Mucosa of descending colon (tissue), 3 donors: ENCODE measurements at regions not wholly inside any gene's neighbourhood (a gene's known extent, or its start where the extent isn't known, plus 50 kb on each side); places are given as distances from the start of the nearest gene placed in this dataset.

ENCODE experiments used
- ATAC-seq: fragments of 200-7000 bp; cut with Tn5 transposase; one replicate; pipeline ENCODE4 v1.9.1; 2020; ENCODE audit warnings: mild to moderate bottlenecking, moderate library complexity
- DNase-seq, 3 donors: peaks; one replicate each; pipeline ENCODE4 v3.0.0-alpha.2; 2020
- H3K36me3 ChIP-seq: fragments of 200-600 bp; one replicate; pipeline ENCODE4 v1.8.0; 2021; ENCODE audit warnings: low read depth, mild to moderate bottlenecking
- H3K4me1 ChIP-seq: fragments of 200-600 bp; one replicate; pipeline ENCODE4 v1.8.0; 2021; ENCODE audit warnings: low read depth, mild to moderate bottlenecking
- H3K4me3 ChIP-seq: fragments of 200-600 bp; one replicate; pipeline ENCODE4 v1.8.0; 2021; ENCODE audit warnings: mild to moderate bottlenecking
- H3K9me3 ChIP-seq: fragments of 200-600 bp; one replicate; pipeline ENCODE4 v1.8.0; 2021; ENCODE audit warnings: mild to moderate bottlenecking
- intact Hi-C, 2 donors: fragments of 100-400 bp; cut with DNase I in 1 of 2; cut with micrococcal nuclease in 1 of 2; formaldehyde crosslinking; loops; one replicate each; pipeline versions ENCODE4 v1.11.0 to v1.11.1; 2022; cut with DNase I, micrococcal nuclease
- TF ChIP-seq, protein P1 (sequence below): fragments of 200-600 bp; IDR thresholded peaks from one replicate; pipeline ENCODE4 v1.8.0; 2022; ENCODE audit warnings: antibody characterized with exemption, mild to moderate bottlenecking
- donor health status: DM: no; HTN: no; CAD: no; lungs with moderate emphysema.
- donor health status: DM: no; HTN: no; CAD: no.
- donor health status: DM: no; HTN: yes; CAD: no.

DNA sequence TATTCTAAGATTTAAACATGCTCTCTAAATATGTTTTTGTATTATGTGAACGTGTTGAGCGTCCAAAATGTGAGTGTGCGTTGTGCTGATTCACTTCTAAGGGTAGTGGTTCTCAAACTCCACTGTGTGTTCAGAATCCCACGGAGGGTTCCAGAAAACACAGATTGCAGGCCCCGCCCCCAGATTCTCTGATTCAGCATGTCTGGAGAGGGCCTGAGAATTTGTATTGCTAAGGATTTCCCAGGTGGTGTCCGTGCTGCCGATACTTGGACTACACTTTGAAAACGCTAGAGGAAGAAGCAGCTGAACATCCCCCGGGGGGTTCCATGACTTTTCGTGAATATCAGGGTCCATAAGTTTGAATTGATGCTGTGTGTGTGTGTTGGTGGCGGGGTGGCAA lies 1043.2 kb upstream of the WWC1 start:
- TF ChIP-seq, protein P1, sequence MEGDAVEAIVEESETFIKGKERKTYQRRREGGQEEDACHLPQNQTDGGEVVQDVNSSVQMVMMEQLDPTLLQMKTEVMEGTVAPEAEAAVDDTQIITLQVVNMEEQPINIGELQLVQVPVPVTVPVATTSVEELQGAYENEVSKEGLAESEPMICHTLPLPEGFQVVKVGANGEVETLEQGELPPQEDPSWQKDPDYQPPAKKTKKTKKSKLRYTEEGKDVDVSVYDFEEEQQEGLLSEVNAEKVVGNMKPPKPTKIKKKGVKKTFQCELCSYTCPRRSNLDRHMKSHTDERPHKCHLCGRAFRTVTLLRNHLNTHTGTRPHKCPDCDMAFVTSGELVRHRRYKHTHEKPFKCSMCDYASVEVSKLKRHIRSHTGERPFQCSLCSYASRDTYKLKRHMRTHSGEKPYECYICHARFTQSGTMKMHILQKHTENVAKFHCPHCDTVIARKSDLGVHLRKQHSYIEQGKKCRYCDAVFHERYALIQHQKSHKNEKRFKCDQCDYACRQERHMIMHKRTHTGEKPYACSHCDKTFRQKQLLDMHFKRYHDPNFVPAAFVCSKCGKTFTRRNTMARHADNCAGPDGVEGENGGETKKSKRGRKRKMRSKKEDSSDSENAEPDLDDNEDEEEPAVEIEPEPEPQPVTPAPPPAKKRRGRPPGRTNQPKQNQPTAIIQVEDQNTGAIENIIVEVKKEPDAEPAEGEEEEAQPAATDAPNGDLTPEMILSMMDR, result no peak
- Histone ChIP-seq H3K36me3 (no peaks in the 10 kb centered on the region), H3K4me3 (no peak overlapping the region), H3K9me3 (no peaks in the 10 kb centered on the region), H3K4me1 (no peaks in the 10 kb centered on the region)
- intact Hi-C loops, result no loop called here
- DNase-seq, result peak in 1 of 3 donors; percentile 3
- no peak for ATAC-seq

DNA sequence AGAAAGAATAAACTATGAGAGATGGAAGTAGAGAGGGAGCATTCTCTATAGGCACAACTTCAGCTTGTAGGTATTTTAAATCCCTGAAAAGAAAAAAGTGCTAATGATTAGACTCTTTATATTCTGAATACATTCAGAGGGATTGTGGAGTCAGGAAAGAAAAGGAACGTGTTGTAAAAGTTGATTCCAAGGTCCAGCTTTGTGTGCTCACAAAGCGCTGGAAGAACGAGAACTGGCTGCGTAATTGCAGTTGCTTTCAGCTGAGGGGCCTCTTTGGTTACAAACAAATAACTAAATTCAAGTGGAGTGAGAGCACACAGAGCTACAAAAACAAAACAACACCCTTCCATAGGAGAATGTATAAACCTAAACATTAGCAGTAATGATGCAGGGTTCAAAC lies 1040.4 kb upstream of the WWC1 start:
- Histone ChIP-seq H3K4me1 (no peaks in the 10 kb centered on the region), H3K4me3 (no peak overlapping the region), H3K9me3 (no peaks in the 10 kb centered on the region), H3K36me3 (no peaks in the 10 kb centered on the region)
- ATAC-seq (no peak), DNase-seq (no peak)
- intact Hi-C loops, result no loop called here
- TF ChIP-seq, protein P1, result no peak

DNA sequence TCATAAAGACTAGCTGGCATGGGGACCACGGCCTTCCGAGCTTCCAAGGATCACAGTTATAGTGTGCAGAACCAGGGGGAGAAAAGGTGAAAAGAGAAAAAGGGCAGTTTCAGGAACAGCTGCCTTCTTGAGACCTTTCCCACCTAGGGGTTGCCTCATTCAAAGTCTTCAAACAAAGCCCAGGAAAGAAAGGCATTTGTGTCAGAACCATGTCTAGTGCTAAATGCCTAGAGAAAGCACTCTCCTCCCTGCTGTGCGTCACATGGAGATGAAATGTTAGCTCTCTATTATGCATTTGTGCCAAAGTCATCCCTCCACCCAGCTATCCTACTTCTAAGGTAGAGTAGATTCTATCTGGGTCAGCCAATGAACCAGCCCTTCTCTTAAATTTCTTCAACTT lies 1037.3 kb upstream of the WWC1 start:
- no peaks in the 10 kb centered on the region for H3K9me3 ChIP-seq
- intact Hi-C loops, result no loop called here
- no peaks in the 10 kb centered on the region for H3K4me1 ChIP-seq
- no peak overlapping the region for H3K4me3 ChIP-seq
- TF ChIP-seq, protein P1, result no peak
- H3K36me3 ChIP-seq, result no peaks in the 10 kb centered on the region
- DNase-seq (no peak), ATAC-seq (no peak)

DNA sequence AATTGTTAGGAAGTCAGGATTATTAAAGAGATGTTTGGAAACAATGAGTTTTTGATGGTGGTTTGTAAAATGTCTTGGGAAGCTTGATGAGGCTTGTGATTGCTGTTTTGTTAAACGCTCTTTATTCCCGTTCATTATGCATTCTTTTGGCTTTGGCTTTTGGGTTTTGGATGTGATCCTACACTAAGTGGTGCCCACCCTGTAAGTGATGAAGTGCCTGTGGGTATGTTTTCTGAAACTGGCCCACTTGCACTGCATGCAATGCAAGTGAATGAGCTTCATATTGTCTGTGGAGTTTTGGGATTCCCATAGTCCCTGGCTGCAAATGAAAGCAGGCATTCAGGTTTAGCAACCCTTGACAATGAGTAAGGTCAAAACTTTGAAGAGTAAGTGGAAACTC lies 1035.5 kb upstream of the WWC1 start:
- no peaks in the 10 kb centered on the region for H3K9me3 ChIP-seq

DNA sequence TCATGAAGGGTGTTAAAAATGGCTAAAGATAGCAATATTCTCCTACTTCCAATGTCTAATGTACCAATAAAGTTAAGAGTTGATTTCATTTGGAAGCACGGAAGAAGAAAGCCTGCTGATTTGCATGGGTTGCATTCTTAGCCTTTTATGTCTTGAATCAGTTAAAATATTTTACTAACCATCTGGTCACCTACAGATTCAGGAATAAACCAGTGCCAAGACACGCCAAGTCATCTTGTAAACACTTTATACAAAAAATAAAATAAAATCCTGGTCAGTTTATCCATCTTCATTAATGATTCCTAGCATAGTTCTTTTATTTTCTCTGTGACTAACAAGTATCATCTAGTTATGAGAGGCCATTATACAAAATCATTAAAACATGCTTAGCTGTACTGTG lies 1031.6 kb upstream of the WWC1 start:
- DNase-seq (no peak), ATAC-seq (no peak)
- Histone ChIP-seq H3K4me3 (no peak overlapping the region), H3K36me3 (no peaks in the 10 kb centered on the region), H3K9me3 (no peaks in the 10 kb centered on the region), H3K4me1 (no peaks in the 10 kb centered on the region)
- TF ChIP-seq, protein P1, result no peak
- intact Hi-C loops, result no loop called here

More for the DNA sequence above, 1035.5 kb upstream of the WWC1 start:
- TF ChIP-seq, protein P1, result no peak
- no peaks in the 10 kb centered on the region for H3K4me1 ChIP-seq
- no peak overlapping the region for H3K4me3 ChIP-seq
- ATAC-seq (no peak), DNase-seq (no peak)
- intact Hi-C loops, result no loop called here
- no peaks in the 10 kb centered on the region for H3K36me3 ChIP-seq
